Stimulated activated CD8-positive, alpha-beta memory T cell treated with anti-CD3 and anti-CD28 coated beads, Interleukin-2, amount 100 ng/mL, for 1 hour (primary cell): ENCODE measurements at regions not wholly inside any gene's neighbourhood (a gene's known extent, or its start where the extent isn't known, plus 50 kb on each side); places are given as distances from the start of the nearest gene placed in this dataset.
"Not testable (repeated sequence)": the region's sequence is repeated elsewhere in the genome, so short reads cannot be mapped to it uniquely, and the experiment has no call there.

ENCODE experiments used
- DNase-seq, 2 donors: peaks; one replicate each; pipeline ENCODE4 v3.0.0-alpha.2; 2020; ENCODE audit warnings: low read depth in 2 of 2

DNA sequence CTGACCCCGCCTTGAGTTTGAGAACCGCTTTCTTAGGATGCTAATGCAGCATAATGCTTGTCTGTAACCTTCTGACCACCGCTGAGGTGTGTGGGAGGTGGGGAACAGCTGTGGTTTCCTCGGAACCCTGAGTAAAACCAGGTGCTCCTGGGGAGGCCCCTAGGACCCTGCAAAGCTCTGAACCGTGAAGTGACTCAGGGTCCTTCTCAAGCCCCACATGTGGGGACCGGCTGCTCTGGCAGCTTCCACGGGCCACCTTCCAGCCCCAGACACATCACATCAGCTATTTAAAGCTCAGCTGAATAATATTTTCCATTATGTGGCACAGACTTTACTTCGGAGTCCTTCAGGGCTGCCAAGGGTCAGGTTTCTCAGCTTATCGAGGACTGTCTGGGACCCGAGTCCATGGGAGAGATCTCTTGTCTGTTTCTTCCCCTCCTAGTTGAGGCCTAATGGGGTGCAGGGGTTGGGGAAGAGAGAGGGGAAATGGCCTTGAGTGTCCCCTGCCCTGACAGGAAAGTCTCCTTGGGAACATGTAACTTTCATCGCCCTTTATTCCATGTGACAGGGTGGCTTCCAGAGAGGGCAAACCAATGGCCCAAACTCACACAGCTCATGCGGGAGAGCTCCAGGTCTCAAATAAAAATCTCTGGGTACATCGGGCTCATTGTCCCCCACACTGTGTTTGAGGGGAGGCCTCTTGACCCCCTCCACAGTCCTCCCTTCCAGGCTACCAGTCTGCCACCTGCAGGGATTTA lies 186.1 kb upstream of the SLC24A3 start:
- no peak for DNase-seq

DNA sequence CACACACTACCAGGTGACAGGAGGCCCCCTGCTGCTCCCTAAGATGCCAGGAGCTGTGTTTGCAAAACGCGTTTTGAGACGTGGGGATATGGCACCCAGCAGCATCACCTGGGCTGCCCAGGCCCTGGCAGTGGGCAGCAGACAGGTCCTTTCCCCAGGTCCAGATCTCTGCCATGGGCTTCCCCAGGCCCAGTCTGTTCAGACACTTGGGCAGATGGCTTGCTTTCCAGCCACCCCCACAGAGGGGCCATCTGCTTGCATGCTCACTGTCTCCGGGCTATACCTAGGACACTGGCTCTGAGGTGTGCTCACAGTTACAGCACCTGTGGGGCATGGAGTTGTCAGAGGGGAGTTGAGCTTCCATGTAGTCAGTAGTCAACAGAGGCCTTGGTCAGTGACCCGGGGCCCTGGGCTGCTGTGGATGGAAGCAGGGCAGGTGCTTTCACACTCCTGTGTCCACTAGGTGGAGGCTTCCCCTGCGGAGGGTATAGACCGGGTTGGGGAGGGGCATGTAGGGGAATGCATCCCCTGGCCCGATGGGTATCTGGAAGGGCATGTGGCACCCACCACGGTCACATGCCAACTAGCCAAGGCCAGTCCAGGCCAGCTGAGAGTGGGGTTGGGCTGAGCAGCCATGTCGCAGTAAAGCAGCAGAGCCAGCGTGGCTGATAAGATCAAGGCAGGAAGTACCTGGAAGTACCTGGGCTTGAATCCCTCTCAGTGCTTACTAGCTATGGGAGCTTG lies 185.4 kb upstream of the SLC24A3 start:
- no peak for DNase-seq

DNA sequence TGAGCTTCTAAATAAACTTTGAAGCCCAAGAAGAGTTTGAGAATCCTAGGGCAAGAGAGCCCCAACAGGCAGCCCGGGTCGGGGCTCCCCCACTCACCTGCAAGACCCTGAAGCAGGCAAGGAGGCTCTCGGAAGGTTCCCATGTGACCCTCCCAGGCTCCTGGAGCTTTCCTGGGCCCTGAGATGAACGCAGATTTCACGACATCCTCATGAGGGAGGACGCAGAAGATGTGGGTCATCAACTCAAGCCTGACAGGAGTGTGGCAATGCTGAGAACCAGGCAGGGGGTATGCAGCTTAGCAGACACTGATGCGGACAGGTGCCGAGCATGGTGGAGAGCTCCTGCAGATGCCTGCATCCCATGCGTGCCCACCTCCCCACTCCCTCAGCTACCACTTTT lies 184.5 kb upstream of the SLC24A3 start:
- no peak for DNase-seq

DNA sequence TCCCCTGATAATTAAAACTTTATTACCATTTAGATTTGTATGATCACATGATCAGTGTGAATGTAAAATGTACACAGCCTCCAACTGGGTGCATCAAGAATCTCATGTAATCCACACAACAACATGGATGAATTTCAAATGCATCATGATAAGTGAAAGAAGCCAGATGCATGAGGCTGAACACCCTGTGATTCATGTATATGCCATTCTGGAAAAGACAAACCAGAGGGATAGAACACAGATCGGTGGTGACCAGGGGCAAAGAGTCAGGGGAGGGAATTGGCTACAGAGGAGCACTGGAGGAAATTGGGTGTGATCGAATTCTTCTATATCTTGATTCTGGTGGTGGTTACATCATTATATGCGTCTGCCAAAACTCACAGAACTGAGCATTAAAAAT lies 170.7 kb upstream of the SLC24A3 start:
- DNase-seq: no peak

DNA sequence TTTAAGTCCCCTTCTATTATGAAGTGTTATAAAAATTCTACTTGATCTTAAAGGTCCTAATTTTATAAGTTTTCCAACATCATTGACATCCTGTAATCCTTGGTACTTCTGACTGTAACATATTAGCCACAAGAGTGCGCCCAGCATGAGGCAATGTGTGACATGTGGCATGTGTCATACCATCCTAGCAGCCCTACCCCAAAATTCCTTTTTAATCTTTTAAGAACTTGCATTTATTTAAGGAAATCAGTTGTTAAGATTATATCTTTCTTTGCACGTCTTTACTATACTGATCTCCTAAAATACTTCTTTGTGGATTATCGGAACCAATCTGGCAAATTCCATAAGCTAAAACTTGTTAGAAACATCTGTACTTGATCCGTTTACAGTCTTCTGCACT lies 167.1 kb upstream of the SLC24A3 start:
- no peak for DNase-seq

DNA sequence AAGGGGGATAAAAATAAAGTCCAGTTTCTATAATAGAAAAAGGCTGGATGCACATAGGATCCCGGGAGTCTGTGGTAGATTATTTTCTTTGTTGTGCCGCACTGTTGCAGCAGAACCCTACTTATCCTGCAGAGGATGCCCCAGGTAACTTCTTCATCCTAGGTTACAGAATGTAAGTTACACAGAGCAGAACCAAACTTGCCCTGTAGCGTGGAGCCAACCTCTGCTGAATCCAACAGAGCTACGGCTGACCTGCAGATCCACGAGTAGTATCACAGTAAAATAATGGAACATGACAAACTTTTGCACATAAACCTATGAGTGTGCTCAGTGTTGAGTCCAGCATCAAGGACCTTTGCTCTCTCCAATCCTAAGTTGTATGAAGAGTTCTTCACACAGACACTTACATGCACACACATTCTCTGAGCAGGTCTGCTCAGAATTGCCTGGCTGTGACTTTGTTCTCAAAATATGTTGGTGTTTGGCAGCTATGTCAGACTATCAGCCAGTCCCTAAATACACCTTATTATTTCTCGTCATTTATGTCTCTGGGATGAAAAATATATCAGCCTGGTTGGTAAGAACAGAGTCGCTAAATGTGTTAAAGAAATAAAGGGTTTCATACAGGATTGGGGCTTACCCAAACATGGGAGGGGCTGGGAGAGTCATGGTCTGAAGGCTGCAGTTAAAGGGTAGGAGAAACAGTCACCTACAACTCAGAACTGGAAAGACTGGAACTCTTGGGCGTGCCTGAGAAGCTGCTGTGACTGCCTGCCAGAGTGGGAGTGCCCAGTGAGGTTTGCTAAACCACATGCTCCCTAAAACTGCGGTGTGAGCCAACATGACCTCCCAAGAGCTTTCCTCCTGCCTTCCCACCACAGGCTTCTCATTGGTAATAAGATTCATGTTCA lies 165.1 kb upstream of the SLC24A3 start:
- no peak for DNase-seq

DNA sequence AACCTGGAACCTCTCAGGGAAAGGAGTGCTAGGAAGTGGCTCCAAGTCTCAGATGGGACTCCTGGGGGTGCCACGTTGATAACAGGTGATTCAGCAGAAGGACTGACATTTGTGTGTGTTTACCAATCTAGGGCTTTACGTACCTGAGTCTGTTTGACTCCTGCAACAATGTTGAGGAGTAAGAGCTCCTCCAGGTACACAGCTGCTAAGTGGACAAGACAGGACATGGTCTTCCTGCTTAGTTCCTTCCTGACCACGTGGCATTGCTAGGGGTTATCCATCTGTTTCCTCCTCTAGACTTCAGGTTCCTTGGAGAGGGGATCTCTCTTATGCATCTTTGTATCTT lies 164.5 kb upstream of the SLC24A3 start:
- no peak for DNase-seq

DNA sequence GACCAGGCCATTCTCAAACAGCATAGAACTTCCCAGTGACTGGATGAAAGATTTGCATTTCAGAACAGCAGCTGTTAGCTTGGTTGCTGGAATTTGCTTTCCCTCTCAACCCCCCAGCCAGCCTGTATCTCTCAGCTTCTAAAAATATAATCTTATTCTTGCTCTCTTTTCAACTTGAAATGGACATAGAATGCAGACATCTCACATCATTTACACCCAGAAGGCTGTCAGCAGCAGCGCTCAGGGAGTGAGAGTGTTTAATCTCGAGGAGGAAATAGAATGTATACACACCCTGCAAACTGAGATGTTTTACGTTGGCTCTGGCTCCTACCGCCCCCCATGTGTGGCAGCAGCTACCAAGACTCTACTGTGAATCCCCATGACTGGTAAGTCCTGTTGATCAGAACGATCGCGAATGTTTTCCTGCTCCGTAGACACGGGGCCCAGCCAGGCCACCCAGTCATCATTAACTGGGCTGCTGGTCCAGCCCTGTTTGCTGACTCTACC lies 163.4 kb upstream of the SLC24A3 start:
- DNase-seq: no peak

DNA sequence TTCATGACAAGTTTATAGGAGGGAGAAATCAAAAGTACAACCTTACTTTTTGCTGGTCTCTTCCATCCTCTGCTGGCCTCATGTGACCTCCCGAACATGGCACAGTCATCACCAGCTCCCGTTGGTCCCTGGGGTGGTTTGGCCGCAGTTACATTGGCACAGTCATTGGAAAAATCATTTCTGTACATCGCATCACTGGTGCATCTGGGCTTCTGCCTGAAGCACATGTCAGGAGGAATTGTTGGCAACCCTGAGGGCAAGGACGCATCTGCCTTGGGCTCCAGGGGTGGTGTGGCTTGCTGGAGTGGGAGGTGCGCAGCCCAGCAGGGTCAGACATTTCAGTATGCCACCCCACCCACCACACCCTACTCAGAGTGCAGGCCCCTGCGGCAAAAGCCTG lies 162.9 kb upstream of the SLC24A3 start:
- no peak for DNase-seq

DNA sequence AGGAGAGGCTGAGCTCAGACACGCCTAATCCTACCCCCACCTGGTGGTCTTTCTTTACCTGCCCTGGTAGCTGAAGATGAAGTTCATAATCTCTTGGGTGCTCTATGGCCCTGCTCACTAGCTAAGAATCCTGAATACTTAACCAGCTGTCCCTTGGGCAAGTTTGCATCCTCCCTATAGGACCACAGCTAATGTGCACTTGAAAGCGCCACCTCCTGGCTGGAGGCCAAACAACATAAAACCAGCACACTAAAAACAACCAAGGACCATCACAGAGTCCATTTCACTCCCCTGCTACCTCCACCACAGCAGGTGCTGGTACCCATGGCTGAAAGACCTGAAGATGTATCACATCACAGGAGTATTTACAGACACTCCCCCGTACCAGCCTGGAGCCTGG lies 155.5 kb upstream of the SLC24A3 start:
- no peak for DNase-seq

DNA sequence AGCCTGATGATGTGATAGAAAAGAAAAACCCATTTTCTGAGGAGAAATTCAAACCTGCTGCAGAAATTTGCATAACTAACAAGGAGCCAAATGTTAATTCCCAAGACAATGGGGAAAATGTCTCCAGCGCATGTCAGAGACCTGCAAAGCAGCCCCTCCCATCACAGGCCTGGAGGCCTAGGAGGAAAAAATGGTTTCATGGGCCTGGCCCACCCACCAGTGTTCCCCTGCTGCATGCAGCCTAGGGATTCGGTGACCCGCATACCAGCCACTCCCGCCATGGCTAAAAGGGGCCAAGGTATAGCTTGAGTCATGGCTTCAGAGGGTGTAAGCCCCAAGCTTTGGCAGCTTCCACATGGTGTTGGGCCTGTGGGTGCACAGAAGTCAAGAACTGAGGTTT lies 147.7 kb upstream of the SLC24A3 start:
- not testable (repeated sequence) for DNase-seq

DNA sequence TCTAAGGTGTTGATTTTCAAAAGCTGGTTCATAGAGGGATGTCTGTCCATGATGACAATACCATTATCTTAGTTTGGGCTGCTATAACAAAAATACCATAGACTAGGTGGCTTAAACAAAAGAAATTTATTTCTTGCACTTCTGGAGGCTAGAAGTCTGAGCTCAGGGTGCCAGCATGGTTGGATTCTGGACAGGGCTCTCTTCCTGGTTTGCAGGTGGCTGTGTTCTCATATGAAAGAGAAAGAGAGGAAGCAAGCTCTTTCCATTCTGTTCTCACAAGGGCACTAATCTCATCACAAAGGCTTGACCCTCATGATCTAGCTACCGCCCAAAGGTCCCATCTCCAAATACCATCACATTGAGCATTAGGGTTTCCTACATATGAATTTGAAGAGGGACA lies 144.5 kb upstream of the SLC24A3 start:
- DNase-seq: no peak

DNA sequence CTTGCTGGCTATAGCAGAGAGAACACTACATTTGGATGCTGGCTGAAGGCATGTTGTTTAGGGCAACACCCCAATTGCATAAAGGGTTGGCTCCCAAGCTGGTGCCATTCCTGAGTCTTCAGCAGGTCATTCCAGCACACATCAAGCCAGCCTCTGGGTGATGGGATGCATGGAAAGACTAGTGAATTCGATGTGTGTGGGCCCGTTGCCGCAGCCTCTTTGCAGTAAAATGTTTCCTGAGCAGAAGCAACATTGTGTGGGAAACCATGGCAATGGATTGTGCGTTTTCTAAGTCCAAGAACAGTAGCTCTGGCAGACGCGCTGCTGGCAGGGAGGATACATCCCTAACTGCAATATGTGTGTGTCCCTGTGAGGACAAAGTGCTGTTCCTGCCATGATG lies 142.4 kb upstream of the SLC24A3 start:
- no peak for DNase-seq

DNA sequence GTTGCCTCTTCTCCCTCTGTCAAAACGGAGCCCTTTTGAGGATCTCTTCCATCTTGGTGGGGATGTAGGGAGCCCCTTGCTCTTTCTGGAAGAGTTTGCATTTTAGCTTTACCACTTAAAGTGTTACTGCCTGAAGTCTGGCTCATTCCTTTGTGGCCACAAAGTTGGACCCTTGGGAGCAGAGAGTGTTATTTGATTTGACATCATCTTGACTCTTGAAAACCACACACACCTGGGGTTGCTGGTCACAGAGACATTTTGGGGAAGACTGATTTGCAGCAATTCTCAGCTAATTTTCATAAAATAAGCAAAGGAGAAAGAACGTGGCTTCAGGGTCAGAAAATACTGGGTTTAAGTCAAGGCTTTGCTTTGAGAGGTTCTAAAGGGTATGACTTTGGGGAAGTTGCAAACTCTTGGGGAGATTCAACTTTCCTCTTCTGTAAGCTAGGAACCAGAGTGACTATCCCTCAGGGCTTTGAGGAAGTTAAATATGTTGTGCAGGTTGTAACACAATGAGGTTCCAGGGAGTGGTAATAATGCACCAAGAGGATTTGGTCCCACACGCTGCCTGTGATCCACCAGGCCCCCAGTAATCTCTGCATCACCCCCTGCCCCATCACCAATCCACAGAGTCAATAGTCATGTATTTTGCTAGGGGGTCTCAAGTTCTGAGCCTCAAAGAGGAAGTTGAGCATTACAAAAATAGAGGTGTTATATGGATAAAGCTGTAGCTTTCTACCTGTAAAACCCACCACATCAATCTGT lies 141.6 kb upstream of the SLC24A3 start:
- no peak for DNase-seq

DNA sequence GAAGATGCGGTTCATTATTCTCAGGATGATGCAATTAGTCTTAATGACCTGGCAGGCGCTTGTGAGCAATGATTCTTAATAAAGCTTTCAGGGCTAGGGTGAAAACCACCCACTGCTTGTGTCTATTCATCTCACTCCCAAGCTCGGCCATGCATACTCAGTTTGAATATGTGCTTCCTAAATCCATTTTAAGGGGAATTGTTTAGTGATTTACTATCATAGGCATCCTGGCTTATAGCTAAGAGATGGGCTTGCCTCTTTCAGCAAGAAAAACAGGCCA lies 141.1 kb upstream of the SLC24A3 start:
- no peak for DNase-seq

DNA sequence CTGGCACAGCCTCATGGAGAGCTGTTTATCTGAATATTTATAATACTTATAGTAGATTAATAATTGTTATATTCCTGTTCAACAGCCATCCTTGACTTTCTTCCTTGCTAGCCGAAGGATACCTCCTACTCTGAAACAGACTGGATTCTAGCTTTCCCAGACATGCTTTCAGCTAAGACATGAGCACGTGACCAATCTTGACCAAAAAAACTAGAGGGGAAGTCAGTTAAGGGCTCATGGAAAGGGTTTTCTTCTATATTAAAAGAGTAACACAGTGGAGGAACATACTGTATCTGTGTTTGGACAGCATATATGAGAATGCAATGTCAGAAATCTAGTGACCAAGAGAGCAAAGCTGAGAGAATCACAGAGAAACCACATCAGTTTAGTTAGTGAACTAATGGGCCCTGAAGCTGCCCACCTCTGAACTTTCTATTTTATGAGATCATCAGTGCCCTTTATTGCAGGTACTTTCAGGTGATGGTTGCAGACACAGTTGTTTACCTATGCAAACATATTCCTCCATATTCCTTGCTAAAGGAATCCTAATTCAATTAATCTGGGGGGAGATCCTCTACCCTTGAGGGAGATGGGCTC lies 140.4 kb upstream of the SLC24A3 start:
- no peak for DNase-seq

DNA sequence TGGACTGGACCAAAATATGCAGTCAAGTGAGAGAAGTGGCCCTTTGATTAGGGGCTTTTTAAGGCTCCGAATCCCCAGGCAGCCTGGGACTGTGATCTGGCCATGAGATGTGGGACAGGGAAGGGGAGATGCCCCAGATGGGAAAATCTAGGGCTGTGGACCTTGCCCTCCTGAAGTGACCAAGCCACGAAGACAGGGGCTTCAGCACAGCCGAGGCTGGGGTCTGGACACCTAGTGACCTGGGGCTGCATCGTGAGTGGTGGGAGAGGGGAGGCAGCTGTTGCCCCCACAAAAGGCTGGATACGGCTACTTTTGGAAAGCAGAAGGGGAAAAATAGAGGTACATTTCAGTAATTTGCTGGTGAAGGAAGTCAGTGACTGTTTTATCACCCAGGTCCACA lies 139.5 kb upstream of the SLC24A3 start:
- DNase-seq: no peak

DNA sequence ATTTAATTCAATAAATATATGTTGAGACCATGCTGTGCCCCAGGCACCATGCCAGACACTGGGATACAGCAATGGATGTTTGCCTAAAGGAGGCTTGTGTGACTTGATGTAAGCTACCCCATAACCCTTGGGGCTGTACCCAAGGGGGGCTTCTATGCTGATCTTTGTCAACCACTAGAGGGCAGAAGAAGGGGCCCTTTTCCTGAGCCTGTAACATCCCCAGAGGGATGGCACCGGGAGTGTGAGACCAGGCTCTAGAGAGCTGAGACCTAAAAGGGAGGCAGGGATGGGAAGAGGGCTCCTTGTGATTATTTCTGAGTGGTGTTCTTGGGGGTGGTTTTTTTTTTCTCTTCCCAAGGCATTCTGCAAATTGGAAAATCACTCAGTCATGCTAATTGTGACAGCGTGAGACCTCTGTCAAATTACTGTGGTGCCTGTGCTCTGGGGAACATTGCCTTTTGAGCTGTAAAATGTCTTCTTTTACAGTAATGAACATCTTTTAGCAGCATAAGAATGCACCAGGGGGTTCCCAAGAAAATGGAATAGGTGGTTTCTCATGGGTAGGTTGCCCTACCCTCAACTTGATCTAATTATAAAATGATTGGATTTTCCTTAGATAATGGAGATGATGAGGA lies 138.7 kb upstream of the SLC24A3 start:
- DNase-seq: no peak

DNA sequence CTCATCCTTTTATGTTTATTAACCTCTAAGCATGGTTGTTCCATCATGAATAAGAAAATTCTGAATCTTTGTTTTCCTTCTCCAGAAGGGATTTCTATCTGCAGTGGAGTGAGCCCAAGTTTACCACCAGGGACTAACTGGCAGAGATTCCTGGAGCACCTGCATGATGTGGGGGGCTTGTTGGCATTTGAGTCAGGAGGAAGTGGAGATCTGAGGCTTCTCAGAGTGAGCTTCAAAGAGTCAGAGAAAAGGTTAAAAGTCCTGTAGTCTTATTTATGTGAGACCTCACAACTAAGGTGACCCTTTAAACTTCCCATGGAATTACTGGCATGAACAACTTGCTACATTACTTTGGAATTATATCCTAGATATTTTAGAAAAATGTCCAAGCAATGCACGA lies 138.1 kb upstream of the SLC24A3 start:
- DNase-seq: no peak

DNA sequence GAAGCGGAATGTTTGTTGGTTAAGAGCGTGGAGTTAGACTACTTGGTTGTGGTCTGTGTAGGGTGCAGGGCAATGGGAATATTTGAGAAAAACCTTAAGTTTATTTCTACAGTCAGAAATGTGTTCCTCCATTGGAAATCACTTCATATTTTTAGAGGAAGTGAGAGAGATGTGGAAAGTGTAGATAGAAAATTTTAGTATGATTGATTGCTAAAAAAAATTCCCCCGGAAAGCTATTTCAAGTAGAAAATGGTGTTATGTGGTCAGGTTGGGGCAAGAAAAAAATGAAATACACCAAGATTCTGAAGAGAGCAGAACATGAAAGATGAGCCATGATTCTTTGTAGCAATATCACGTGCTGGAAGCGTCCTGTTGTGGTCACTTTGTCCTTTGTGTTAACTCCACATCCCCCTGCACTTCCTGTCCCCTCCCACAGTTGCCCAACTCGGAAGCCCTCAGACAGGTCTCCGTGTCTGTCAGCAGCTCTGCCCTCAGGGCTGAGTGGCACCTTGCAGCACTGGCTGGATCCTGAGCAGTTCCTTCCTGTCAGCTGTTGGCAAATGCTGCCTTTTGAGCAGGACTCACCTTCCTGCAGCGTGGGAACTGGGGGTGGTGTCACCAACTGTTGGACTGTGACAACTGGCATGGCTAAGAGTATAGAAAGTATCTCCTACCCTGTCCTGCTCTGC lies 137.5 kb upstream of the SLC24A3 start:
- DNase-seq: peak in 1 of 2 donors; percentile 1
